Stimulated activated naive CD4-positive, alpha-beta T cell treated with Interleukin-2 at 50 U/mL for 16 hours (primary cell): ENCODE measurements at regions not wholly inside any gene's neighbourhood (a gene's known extent, or its start where the extent isn't known, plus 50 kb on each side); places are given as distances from the start of the nearest gene placed in this dataset.
"Not testable (repeated sequence)": the region's sequence is repeated elsewhere in the genome, so short reads cannot be mapped to it uniquely, and the experiment has no call there.

Experiments used
- DNase-seq: peaks from one replicate; lab custom pipeline; 2025; lab: John Stamatoyannopoulos, UW

- no peak for DNase-seq
These were observed 75.8 kb upstream of the BACH2 start for GRCh38 chr6:90372450-90372849.

GRCh38 chr6:90370493-90370959, 73.9 kb upstream of the BACH2 start:
- DNase-seq: no peak

DNA sequence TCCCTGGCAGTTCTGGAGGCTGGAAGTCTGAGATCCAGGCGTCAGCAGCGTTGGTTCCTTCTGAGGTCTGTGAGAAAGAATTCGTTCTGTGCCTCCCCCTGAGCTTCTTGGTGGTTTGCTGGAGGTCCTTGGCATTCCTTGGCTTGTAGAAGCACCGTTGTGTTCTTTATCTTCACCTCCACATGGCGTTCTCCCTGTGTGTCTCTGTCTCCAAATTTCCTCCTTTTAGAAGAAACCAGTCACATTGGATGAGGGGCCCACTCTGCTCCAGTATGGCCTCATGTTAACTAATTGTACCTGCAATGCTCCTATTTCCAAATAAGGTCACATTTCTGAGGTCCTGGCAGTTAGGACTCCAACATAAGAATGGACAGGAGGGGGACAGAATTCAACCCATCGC, 73.0 kb upstream of the BACH2 start:
- DNase-seq: no peak

- DNase-seq: no peak
These were observed 72.4 kb upstream of the BACH2 start for GRCh38 chr6:90369024-90369519.

GRCh38 chr6:90368601-90369000, 72.0 kb upstream of the BACH2 start:
- no peak for DNase-seq

DNA sequence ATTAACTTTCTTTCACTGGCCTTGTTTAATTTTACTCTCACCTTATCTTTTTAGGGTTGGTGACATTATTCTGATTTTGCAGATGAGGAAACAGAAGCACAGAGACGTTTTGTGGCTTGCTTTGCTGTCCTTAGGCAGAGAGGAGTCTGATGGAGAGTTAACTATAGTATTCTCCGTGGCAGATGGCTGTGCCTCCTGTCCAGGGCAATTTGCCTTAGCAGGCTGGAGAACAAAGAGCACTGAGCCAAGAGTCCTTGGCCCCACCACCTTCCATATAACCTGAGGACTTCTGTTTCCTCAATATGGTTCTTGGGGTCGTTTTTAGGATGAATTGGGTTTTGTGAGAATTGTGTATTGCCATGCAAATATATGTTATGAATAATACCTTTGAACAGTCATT, 71.4 kb upstream of the BACH2 start:
- no peak for DNase-seq

DNA sequence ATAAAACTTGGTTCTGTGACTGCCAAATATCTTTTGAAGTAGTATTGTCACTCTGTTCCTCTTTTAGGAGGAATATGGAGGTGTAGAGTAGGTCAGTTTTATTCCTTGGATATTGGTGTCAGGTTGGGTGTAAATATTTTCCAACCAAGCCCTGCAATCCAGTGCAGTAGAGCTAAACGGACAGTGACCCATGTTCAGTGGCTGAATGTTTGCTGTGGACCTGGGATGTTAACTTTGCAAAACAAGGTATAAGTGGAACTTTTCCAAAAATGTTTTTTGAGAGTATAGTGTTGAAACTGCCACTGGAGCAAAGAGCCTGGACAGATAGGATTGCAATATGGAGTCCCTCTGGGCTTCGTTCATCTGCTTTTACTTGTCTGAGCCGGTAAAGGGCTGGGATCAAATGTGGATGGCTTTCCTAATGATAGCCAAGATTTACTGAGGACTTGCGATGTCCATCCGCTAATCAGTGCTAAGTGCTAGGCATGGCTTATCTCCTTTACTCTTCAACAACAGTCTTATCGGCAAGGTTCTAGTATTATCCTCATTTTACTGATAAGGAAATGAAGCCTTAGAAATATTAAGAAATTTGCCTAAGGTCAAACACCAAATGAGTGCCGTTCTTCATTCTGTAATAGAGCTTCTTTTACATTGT, 69.0 kb upstream of the BACH2 start:
- DNase-seq: no peak

- no peak for DNase-seq
These were observed 68.4 kb upstream of the BACH2 start for GRCh38 chr6:90365002-90365401.

GRCh38 chr6:90364286-90364685, 67.6 kb upstream of the BACH2 start:
- DNase-seq: no peak

- no peak for DNase-seq
These were observed 65.7 kb upstream of the BACH2 start for GRCh38 chr6:90362318-90362717.

GRCh38 chr6:90361174-90361573, 64.5 kb upstream of the BACH2 start:
- no peak for DNase-seq

- DNase-seq: not testable (repeated sequence)
These were observed 61.6 kb upstream of the BACH2 start for GRCh38 chr6:90358036-90358770.

DNA sequence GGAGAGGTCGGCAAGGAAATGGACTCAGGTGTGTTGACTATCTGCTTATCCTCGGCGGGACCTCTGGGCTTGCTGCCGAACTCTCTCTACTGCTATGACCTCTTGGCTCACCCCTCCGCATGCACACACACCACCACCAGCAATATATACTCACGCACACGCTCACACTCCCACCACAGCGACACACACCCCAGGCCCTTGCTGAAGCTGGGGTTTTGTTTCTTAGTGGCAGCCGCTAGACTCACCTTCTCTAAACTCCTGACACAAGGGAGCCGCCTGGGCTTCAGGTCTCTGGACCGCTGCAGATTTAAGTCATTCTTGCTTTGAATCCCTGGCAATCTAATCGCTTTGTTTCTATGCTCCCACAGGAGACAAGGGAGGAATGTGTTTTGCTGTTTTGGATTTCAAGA, 59.4 kb upstream of the BACH2 start:
- no peak for DNase-seq

DNA sequence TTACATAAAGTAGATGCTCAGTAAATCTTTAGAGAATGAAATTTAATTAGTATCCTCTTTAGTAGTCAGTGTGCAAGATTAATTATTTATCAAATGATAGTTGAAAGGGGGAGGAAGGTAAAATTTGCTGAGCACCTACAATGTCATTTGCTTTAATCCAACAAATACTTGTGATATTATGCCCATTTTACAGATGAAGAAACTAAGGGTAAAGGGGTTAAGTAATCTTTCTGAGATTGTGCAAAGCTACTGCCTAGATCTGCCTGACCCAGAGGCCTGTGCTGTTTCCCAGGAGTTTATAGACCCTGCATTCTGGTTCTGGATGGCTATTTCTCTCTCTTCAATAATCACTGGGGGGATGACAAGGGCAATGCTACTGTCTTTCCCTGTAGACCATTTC, 58.3 kb upstream of the BACH2 start:
- no peak for DNase-seq

- no peak for DNase-seq
These were observed 55.1 kb upstream of the BACH2 start for GRCh38 chr6:90351696-90352095.

DNA sequence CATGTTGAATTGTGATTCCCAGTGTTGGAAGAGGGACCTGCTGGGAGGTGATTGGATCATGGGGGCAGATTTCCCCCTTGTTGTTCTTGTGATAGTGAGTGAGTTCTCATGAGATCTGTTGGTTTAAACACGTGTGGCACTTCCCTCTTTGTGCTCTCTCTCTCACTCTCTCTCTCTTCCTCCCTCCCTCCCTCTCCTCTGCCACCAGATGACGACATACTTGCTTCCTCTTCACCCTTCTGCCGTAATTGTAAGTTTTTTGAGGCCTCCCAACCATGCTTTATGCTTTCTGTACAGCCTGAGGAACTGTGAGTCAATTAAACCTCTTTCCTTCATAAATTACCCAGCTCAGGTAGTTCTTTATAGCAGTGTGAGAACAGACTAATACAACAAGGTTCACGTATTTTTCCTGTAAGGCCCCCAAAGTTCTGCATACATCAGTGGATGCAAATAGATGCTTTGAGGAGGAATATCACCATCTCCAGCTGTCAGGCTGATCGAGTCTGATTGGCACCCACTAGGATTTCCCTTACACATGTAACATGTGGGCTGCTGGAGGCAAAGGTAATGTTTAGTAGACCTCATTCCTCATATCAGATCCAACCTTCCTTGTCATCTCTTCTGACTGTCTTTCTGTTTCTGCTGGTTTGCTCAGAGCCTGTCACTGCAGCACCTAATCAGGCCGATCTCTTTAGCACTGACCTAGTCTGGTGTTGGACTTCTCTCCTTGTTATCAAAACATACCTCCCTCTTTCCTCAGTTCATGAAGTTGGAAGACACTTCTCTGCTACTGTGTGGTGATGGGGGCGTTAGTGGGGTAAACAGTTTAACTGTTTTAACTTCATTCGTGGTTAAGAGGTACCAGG, 54.3 kb upstream of the BACH2 start:
- DNase-seq: no peak

- DNase-seq: no peak
These were observed 50.8 kb upstream of the BACH2 start for GRCh38 chr6:90347411-90347851.

DNA sequence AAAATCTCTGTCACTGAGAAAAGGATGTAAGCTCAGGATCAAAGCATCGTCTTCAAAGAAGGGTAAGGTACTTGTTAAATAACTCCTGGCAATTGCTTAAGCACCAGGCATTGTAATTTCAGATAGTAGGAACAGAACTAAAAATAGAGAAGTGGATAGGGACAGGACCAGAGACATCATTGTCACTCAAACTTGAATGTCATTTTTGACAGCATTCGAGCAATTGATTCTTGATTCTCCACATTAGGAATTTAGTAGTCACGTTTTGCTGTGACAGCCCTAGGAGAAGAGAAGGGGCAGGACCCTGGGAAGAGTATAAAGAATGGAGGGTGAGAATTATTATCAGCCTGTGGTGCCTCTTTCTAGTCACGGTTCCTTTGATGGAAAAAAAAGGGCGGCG, 50.1 kb upstream of the BACH2 start:
- no peak for DNase-seq
